Stimulated activated naive CD8-positive, alpha-beta T cell treated with anti-CD3 and anti-CD28 coated beads, Interleukin-15, amount 100 ng/mL, for 72 hours (primary cell): ENCODE measurements at regions not wholly inside any gene's neighbourhood (a gene's known extent, or its start where the extent isn't known, plus 50 kb on each side); places are given as distances from the start of the nearest gene placed in this dataset.
"Not testable (repeated sequence)": the region's sequence is repeated elsewhere in the genome, so short reads cannot be mapped to it uniquely, and the experiment has no call there.

Experiments used
- ATAC-seq: fragments of 150-1000 bp; cut with Tn5 transposase; 2 replicates; pipeline ENCODE4 v1.10.0; 2021; ENCODE audit warnings: mild to moderate bottlenecking, moderate library complexity
- DNase-seq, 2 donors: peaks; one replicate each; pipeline ENCODE4 v3.0.0; 2021 to 2022
- H3K27ac Mint-ChIP-seq, 2 donors: one replicate each; pipeline ENCODE4 v1.8.0; 2022; ENCODE audit warnings: mild to moderate bottlenecking in 2 of 2, mixed read lengths in 2 of 2, moderate library complexity in 2 of 2
- H3K27me3 Mint-ChIP-seq: one replicate; pipeline ENCODE4 v1.8.0; 2022; ENCODE audit warnings: mixed read lengths
- H3K4me1 Mint-ChIP-seq: one replicate; pipeline ENCODE4 v1.8.0; 2022; ENCODE audit warnings: mild to moderate bottlenecking, mixed read lengths
- H3K4me3 Mint-ChIP-seq, 2 donors: one replicate each; pipeline ENCODE4 v1.8.0; 2022; ENCODE audit warnings: mild to moderate bottlenecking in 2 of 2, mixed read lengths in 2 of 2, moderate library complexity in 1 of 2
- H3K9me3 Mint-ChIP-seq, 2 donors: one replicate each; pipeline ENCODE4 v1.8.0; 2022; ENCODE audit warnings: mixed read lengths in 2 of 2

GRCh38 chr4:15325987-15326386 is 101.8 kb upstream of the C1QTNF7 start:
- no peak for DNase-seq
- no peak for ATAC-seq
- Mint-ChIP-seq H3K27me3 (peaks cover 13% of the 10 kb centered on the region), H3K27ac (no peak overlapping the region), H3K4me1 (no peaks in the 10 kb centered on the region), H3K4me3 (no peak overlapping the region), H3K9me3 (no peaks in the 10 kb centered on the region)

GRCh38 chr4:15327311-15328298 is 100.2 kb upstream of the C1QTNF7 start:
- DNase-seq (no peak), ATAC-seq (no peak)
- no peaks in the 10 kb centered on the region for H3K4me1 Mint-ChIP-seq
- H3K27ac Mint-ChIP-seq, result peak overlapping the region in 1 of 2 donors; percentile 29
- no peaks in the 10 kb centered on the region for H3K9me3 Mint-ChIP-seq
- H3K4me3 Mint-ChIP-seq, result no peak overlapping the region
- H3K27me3 Mint-ChIP-seq, result no peaks in the 10 kb centered on the region

- no peak for DNase-seq
- no peak overlapping the region for H3K4me3 Mint-ChIP-seq
- H3K27ac Mint-ChIP-seq, result no peak overlapping the region
- ATAC-seq, result no peak
- H3K9me3 Mint-ChIP-seq, result peaks cover 1 to 6% of the 10 kb centered on the region in 2 donors
- no peaks in the 10 kb centered on the region for H3K27me3 Mint-ChIP-seq
- no peaks in the 10 kb centered on the region for H3K4me1 Mint-ChIP-seq
Observed at GRCh38 chr4:15331930-15332329, 95.9 kb upstream of the C1QTNF7 start.

- H3K27me3 Mint-ChIP-seq, result no peaks in the 10 kb centered on the region
- H3K4me3 Mint-ChIP-seq, result no peak overlapping the region
- H3K4me1 Mint-ChIP-seq, result no peaks in the 10 kb centered on the region
- no peak overlapping the region for H3K27ac Mint-ChIP-seq
- DNase-seq (no peak), ATAC-seq (no peak)
- H3K9me3 Mint-ChIP-seq, result peaks cover 6% of the 10 kb centered on the region in 2 donors
Observed at GRCh38 chr4:15332377-15332776, 95.5 kb upstream of the C1QTNF7 start.

- Mint-ChIP-seq H3K4me3 (no peak overlapping the region), H3K9me3 (peaks cover 6% of the 10 kb centered on the region in 2 donors), H3K4me1 (no peaks in the 10 kb centered on the region), H3K27me3 (no peaks in the 10 kb centered on the region), H3K27ac (no peak overlapping the region)
- DNase-seq, result no peak
- ATAC-seq, result no peak
Observed at GRCh38 chr4:15333692-15334633, 93.9 kb upstream of the C1QTNF7 start.

- H3K27me3 Mint-ChIP-seq, result no peaks in the 10 kb centered on the region
- no peak for ATAC-seq
- DNase-seq, result no peak
- H3K9me3 Mint-ChIP-seq, result peaks cover 6% of the 10 kb centered on the region in 2 donors
- H3K4me3 Mint-ChIP-seq, result no peak overlapping the region
- no peaks in the 10 kb centered on the region for H3K4me1 Mint-ChIP-seq
- H3K27ac Mint-ChIP-seq, result no peak overlapping the region
Observed at GRCh38 chr4:15336410-15337167, 91.2 kb upstream of the C1QTNF7 start.

- ATAC-seq, H3K4me1 Mint-ChIP-seq, H3K27me3 Mint-ChIP-seq, DNase-seq, H3K9me3 Mint-ChIP-seq, H3K27ac Mint-ChIP-seq, H3K4me3 Mint-ChIP-seq: not testable (repeated sequence)
Observed at GRCh38 chr4:15337168-15337657, 90.6 kb upstream of the C1QTNF7 start.

- peaks cover 0 to 6% of the 10 kb centered on the region in 2 donors for H3K9me3 Mint-ChIP-seq
- no peaks in the 10 kb centered on the region for H3K27me3 Mint-ChIP-seq
- ATAC-seq (no peak), DNase-seq (no peak)
- H3K4me1 Mint-ChIP-seq, result no peaks in the 10 kb centered on the region
- H3K27ac Mint-ChIP-seq, result no peak overlapping the region
- H3K4me3 Mint-ChIP-seq, result no peak overlapping the region
Observed at GRCh38 chr4:15339737-15340136, 88.1 kb upstream of the C1QTNF7 start.

GRCh38 chr4:15340332-15340731 is 87.5 kb upstream of the C1QTNF7 start:
- H3K27ac Mint-ChIP-seq, result no peak overlapping the region
- no peak overlapping the region for H3K4me3 Mint-ChIP-seq
- H3K9me3 Mint-ChIP-seq, result peaks cover 0 to 6% of the 10 kb centered on the region in 2 donors
- no peaks in the 10 kb centered on the region for H3K27me3 Mint-ChIP-seq
- DNase-seq, result no peak
- no peaks in the 10 kb centered on the region for H3K4me1 Mint-ChIP-seq
- no peak for ATAC-seq

- Mint-ChIP-seq H3K9me3 (peaks cover 0 to 6% of the 10 kb centered on the region in 2 donors), H3K27ac (no peak overlapping the region), H3K27me3 (no peaks in the 10 kb centered on the region), H3K4me1 (no peaks in the 10 kb centered on the region), H3K4me3 (no peak overlapping the region)
- no peak for DNase-seq
- ATAC-seq, result no peak
Observed at GRCh38 chr4:15340902-15341732, 86.7 kb upstream of the C1QTNF7 start.

GRCh38 chr4:15341733-15342300 is 86.0 kb upstream of the C1QTNF7 start:
- Mint-ChIP-seq H3K4me3 (no peak overlapping the region), H3K27me3 (no peaks in the 10 kb centered on the region), H3K27ac (no peak overlapping the region), H3K4me1 (no peaks in the 10 kb centered on the region), H3K9me3 (peaks cover 0 to 6% of the 10 kb centered on the region in 2 donors)
- DNase-seq (no peak), ATAC-seq (no peak)

GRCh38 chr4:15343000-15343399 is 84.8 kb upstream of the C1QTNF7 start:
- Mint-ChIP-seq H3K4me3 (no peak overlapping the region), H3K27ac (no peak overlapping the region), H3K9me3 (no peaks in the 10 kb centered on the region), H3K27me3 (no peaks in the 10 kb centered on the region), H3K4me1 (no peaks in the 10 kb centered on the region)
- DNase-seq, result no peak
- no peak for ATAC-seq

GRCh38 chr4:15343581-15343980 is 84.3 kb upstream of the C1QTNF7 start:
- no peak overlapping the region for H3K27ac Mint-ChIP-seq
- no peaks in the 10 kb centered on the region for H3K9me3 Mint-ChIP-seq
- no peaks in the 10 kb centered on the region for H3K4me1 Mint-ChIP-seq
- H3K4me3 Mint-ChIP-seq, result no peak overlapping the region
- no peak for ATAC-seq
- no peak for DNase-seq
- H3K27me3 Mint-ChIP-seq, result no peaks in the 10 kb centered on the region

- Mint-ChIP-seq H3K27ac (no peak overlapping the region), H3K9me3 (no peaks in the 10 kb centered on the region), H3K27me3 (no peaks in the 10 kb centered on the region), H3K4me3 (no peak overlapping the region), H3K4me1 (peaks cover 2% of the 10 kb centered on the region)
- DNase-seq (no peak), ATAC-seq (no peak)
Observed at GRCh38 chr4:15344041-15344440, 83.8 kb upstream of the C1QTNF7 start.
